Activated B cell treated with CpG ODN at 0.5 μM for 24 hours (primary cell): ENCODE measurements at regions not wholly inside any gene's neighbourhood (a gene's known extent, or its start where the extent isn't known, plus 50 kb on each side); places are given as distances from the start of the nearest gene placed in this dataset.

ENCODE experiments used
- ATAC-seq: fragments of 200-7000 bp; cut with Tn5 transposase; one replicate; pipeline ENCODE4 v1.10.0; 2021; ENCODE audit warnings: low read depth, mild to moderate bottlenecking, moderate library complexity
- CTCF ChIA-PET: fragments of 350-600 bp; sonication (Branson Sonifier 250); formaldehyde crosslinking; loops from one replicate; lab custom pipeline; 2021; ENCODE audit warnings: antibody characterized with exemption; lab: Charles Lee
- POLR2A ChIA-PET: fragments of 350-600 bp; sonication (Branson Sonifier 250); formaldehyde crosslinking; loops from one replicate; lab custom pipeline; 2021; ENCODE audit warnings: antibody characterized with exemption; lab: Charles Lee
- DNase-seq: peaks from one replicate; pipeline ENCODE4 v3.0.0; 2022
- H3K27ac Mint-ChIP-seq: one replicate; pipeline ENCODE4 v1.8.0; 2020; ENCODE audit warnings: mixed read lengths
- H3K27me3 Mint-ChIP-seq: one replicate; pipeline ENCODE4 v1.8.0; 2021; ENCODE audit warnings: mixed read lengths
- H3K36me3 Mint-ChIP-seq: one replicate; pipeline ENCODE4 v1.8.0; 2021; ENCODE audit warnings: low read depth, mixed read lengths
- H3K4me1 Mint-ChIP-seq: one replicate; pipeline ENCODE4 v1.8.0; 2021; ENCODE audit warnings: mixed read lengths
- H3K4me3 Mint-ChIP-seq: one replicate; pipeline ENCODE4 v1.8.0; 2020; ENCODE audit warnings: mild to moderate bottlenecking, mixed read lengths
- H3K9me3 Mint-ChIP-seq: one replicate; pipeline ENCODE4 v1.8.0; 2020; ENCODE audit warnings: mixed read lengths
- CTCF ChIP-seq: fragments of 200-600 bp; IDR thresholded peaks from one replicate; pipeline ENCODE4 v1.8.0; 2022; ENCODE audit warnings: antibody characterized with exemption, mild to moderate bottlenecking
- intact Hi-C: fragments of 100-400 bp; cut with micrococcal nuclease; formaldehyde crosslinking; loops from one replicate; pipeline ENCODE4 v1.15.1; 2024

- H3K4me3 Mint-ChIP-seq, result no peak overlapping the region
- no peak for DNase-seq
- TF ChIP-seq CTCF, result no peak
- ATAC-seq, result no peak
- intact Hi-C loops, result no loop called here
- H3K4me1 Mint-ChIP-seq, result no peaks in the 10 kb centered on the region
- ChIA-PET CTCF (no interaction called here), POLR2A (no interaction called here)
- H3K9me3 Mint-ChIP-seq, result peaks cover 2% of the 10 kb centered on the region
- no peaks in the 10 kb centered on the region for H3K27me3 Mint-ChIP-seq
- no peak overlapping the region for H3K27ac Mint-ChIP-seq
- no peaks in the 10 kb centered on the region for H3K36me3 Mint-ChIP-seq
Measured at GRCh38 chr18:78368726-78369125, 610.9 kb upstream of the SALL3 start.

DNA sequence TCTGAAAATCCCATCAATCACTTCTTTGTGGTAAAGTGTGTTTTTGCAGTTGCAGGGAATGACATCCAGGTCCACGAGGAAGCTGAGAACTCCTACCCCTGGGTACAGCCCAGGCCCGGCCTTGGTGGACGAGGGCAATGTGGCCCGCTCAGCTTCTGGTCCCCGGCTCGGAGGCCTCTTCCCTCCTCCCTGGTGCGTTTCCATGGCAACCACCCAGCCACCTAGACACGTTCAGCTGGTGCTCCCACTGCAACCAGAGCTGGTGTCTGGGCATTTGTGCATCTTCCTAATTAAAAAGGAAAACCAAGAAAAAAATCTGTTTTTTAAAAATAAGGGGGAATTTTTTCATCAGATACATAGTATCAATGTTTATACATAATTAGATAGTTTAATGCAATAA, 603.6 kb upstream of the SALL3 start:
- CTCF ChIA-PET, result no interaction called here

GRCh38 chr18:78378403-78378802, 601.2 kb upstream of the SALL3 start:
- H3K27ac Mint-ChIP-seq, result no peak overlapping the region
- CTCF ChIA-PET, result no interaction called here
- TF ChIP-seq CTCF, result no peak

More for the DNA sequence above, 603.6 kb upstream of the SALL3 start:
- Mint-ChIP-seq H3K9me3 (no peaks in the 10 kb centered on the region), H3K4me3 (no peak overlapping the region), H3K36me3 (no peaks in the 10 kb centered on the region), H3K27me3 (no peaks in the 10 kb centered on the region), H3K4me1 (no peaks in the 10 kb centered on the region), H3K27ac (no peak overlapping the region)
- no peak for TF ChIP-seq CTCF
- POLR2A ChIA-PET, result no interaction called here
- intact Hi-C loops, result no loop called here
- no peak for ATAC-seq
- DNase-seq, result no peak

GRCh38 chr18:78378983-78379382, 600.6 kb upstream of the SALL3 start:
- no peaks in the 10 kb centered on the region for H3K4me1 Mint-ChIP-seq
- no peak overlapping the region for H3K4me3 Mint-ChIP-seq
- no peak for DNase-seq
- ChIA-PET POLR2A (no interaction called here), CTCF (no interaction called here)
- H3K27me3 Mint-ChIP-seq, result no peaks in the 10 kb centered on the region
- no peak for TF ChIP-seq CTCF
- intact Hi-C loops, result no loop called here
- H3K36me3 Mint-ChIP-seq, result no peaks in the 10 kb centered on the region
- no peak overlapping the region for H3K27ac Mint-ChIP-seq
- no peak for ATAC-seq
- no peaks in the 10 kb centered on the region for H3K9me3 Mint-ChIP-seq

More at GRCh38 chr18:78378403-78378802, 601.2 kb upstream of the SALL3 start:
- H3K4me1 Mint-ChIP-seq, result no peaks in the 10 kb centered on the region
- ATAC-seq, result no peak
- H3K27me3 Mint-ChIP-seq, result no peaks in the 10 kb centered on the region
- POLR2A ChIA-PET, result no interaction called here
- no peak overlapping the region for H3K4me3 Mint-ChIP-seq
- H3K9me3 Mint-ChIP-seq, result no peaks in the 10 kb centered on the region
- no peaks in the 10 kb centered on the region for H3K36me3 Mint-ChIP-seq
- intact Hi-C loops, result no loop called here
- DNase-seq, result no peak

DNA sequence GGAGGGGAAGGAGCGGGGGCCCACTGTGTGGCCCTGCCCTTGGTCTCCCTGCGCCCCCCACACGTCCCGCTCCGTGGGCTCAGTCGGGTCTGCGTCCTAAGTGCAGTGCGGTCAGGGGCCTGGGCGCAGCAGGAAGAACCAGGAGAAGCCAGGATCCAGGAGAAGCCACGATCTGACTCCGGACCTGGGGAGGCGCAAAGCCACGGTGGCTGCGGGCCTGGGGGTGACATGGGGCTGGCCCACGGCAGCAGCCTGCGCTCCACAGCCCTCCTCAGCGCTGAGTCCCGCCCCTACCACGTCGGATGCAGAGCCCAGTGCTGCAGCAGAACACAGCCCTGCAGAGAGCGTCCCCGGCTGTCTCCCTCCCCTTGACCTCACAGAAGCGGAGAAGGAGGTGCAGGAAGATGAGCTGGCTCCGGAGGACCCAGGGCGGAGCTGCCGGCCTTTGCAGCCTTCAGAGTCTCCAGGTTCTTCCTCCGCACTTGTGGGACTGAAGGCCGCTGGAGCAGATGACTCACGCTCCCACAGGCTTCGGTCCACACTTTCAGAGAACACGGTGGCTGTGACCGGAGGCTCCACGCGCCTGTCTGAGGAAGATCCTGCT, 589.2 kb upstream of the SALL3 start:
- H3K27ac Mint-ChIP-seq, result no peak overlapping the region
- no peaks in the 10 kb centered on the region for H3K27me3 Mint-ChIP-seq
- H3K4me1 Mint-ChIP-seq, result no peaks in the 10 kb centered on the region
- H3K4me3 Mint-ChIP-seq, result no peak overlapping the region
- no peaks in the 10 kb centered on the region for H3K36me3 Mint-ChIP-seq
- peaks cover 16% of the 10 kb centered on the region for H3K9me3 Mint-ChIP-seq
- POLR2A ChIA-PET, result no interaction called here
- DNase-seq, result no peak
- TF ChIP-seq CTCF, result no peak
- CTCF ChIA-PET, result no interaction called here
- no peak for ATAC-seq
- intact Hi-C loops, result no loop called here
